ENCODE measurements at regions not wholly inside any gene's neighbourhood (a gene's known extent, or its start where the extent isn't known, plus 50 kb on each side); places are given as distances from the start of the nearest gene placed in this dataset.

DNA sequence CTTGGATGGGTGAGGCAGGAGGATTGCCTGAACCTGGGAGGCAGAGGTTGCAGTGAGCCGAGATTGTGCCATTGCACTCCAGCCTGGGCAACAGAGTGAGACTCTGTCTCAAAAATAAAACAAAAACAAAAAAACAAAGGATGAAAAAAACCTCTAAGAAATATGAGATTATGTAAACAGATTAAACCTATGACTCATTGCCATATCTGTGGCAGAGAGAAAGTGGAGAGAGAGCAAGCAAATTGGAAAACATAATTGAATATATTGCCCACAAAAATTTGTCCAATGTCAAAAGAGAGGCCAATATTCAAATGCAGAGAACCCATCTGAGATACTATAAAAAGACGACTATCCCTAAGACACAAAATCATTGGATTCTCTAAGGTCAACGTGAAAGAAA, 1106.0 kb downstream of the OTOL1 start:
- DNase-seq (ENCODE audit: low read depth) = no peak
- TF ChIP-seq, protein P1, sequence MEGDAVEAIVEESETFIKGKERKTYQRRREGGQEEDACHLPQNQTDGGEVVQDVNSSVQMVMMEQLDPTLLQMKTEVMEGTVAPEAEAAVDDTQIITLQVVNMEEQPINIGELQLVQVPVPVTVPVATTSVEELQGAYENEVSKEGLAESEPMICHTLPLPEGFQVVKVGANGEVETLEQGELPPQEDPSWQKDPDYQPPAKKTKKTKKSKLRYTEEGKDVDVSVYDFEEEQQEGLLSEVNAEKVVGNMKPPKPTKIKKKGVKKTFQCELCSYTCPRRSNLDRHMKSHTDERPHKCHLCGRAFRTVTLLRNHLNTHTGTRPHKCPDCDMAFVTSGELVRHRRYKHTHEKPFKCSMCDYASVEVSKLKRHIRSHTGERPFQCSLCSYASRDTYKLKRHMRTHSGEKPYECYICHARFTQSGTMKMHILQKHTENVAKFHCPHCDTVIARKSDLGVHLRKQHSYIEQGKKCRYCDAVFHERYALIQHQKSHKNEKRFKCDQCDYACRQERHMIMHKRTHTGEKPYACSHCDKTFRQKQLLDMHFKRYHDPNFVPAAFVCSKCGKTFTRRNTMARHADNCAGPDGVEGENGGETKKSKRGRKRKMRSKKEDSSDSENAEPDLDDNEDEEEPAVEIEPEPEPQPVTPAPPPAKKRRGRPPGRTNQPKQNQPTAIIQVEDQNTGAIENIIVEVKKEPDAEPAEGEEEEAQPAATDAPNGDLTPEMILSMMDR (IDR thresholded peaks at IDR 0.05; ENCODE audit: insufficient read depth, low read depth, low read length) = no peak
- no peak overlapping the region for H3K4me3 ChIP-seq (ENCODE audit: low read depth, low read length)

DNA sequence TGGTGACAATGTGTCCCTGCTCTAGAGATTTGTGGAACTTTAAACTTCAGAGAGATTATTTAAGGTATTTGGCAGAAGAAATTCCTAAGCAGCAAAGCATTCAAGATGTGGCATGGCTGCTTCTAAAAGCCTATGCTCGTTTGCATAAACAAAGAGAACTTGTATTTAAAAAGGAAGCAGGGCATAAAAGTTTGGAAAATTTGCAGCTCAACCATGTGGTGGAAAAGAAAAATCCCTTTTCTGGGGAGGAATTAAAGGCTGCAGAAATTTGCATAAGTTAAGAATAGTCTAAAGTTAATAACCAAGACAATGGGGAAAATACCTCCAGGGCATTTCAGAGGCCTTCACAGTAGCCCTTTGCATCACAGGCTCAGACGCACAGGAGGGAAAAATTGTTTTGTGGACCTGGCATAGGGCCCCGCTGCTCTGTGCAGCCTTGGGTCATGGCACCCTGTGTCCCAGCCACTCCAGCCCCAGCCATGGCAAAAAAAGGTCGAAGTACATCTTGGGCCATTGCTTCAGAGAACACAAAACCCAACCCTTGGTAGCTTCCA, 1109.1 kb downstream of the OTOL1 start:
- H3K4me3 ChIP-seq (ENCODE audit: low read depth, low read length) = no peak overlapping the region
- TF ChIP-seq, protein P1 (IDR thresholded peaks at IDR 0.05; ENCODE audit: insufficient read depth, low read depth, low read length) = no peak
- no peak for DNase-seq (ENCODE audit: low read depth)

DNA sequence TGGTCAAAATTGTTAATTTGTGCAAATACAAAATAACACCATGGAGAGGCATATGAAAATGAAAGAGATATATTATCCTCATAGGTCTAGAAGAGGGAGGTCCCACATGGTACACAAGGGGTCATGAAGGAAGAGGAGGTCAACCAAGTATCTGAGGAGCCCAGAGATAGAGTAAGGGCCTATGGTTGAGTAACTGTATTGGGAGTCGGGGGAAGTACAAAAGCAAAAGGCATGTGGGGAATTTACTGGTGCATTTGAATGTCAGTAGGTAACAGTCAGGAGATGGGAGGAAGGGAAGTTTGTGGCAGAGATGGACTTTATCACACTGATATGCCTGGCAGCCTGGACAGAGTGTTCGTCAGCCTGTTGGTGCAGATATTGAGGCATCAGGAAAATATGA, 1113.7 kb downstream of the OTOL1 start:
- no peak overlapping the region for H3K4me3 ChIP-seq (ENCODE audit: low read depth, low read length)
- TF ChIP-seq, protein P1 (IDR thresholded peaks at IDR 0.05; ENCODE audit: insufficient read depth, low read depth, low read length) = no peak
- DNase-seq (ENCODE audit: low read depth) = no peak

DNA sequence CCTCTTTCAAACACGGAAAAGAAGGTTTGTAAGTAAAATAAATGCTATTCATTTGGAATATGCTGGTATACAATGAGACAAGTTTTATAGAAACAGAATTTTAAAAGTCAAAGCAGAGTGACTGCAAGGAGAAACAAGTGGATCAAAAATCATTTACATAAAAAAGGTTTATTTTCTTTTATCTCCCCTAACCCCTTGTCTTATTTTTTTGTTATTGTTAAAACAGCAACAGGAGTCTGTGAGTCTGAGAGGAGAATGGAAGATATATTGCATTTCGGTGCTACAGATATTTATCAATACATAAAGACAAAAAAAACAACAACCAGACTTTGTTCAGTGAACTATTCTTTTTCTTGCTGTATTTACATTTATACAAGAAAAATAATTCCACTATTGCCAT, 1116.4 kb downstream of the OTOL1 start:
- TF ChIP-seq, protein P1 (IDR thresholded peaks at IDR 0.05; ENCODE audit: insufficient read depth, low read depth, low read length) = no peak
- no peak for DNase-seq (ENCODE audit: low read depth)

DNA sequence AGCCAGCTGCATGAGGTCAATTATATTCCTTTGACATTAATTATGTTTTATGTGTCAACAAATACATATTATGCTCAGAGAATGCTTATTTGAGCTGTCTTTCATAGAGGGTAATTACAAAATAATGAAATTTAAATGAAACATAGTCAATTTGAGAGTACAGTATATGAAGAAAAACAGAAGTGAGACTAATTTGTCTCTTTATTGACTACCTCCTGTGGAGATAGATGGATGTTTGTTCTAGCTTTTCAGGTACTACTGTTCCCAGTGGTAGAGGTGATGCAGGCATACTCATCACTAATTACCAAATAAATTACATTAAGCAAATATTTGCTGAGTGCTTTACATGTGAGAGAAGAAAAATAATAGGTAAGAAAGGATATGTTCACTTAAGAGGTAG, 1129.6 kb downstream of the OTOL1 start:
- TF ChIP-seq, protein P1 (IDR thresholded peaks at IDR 0.05; ENCODE audit: insufficient read depth, low read depth, low read length) = no peak

More for the DNA sequence above, 1116.4 kb downstream of the OTOL1 start:
- no peak overlapping the region for H3K4me3 ChIP-seq (ENCODE audit: low read depth, low read length)

DNA sequence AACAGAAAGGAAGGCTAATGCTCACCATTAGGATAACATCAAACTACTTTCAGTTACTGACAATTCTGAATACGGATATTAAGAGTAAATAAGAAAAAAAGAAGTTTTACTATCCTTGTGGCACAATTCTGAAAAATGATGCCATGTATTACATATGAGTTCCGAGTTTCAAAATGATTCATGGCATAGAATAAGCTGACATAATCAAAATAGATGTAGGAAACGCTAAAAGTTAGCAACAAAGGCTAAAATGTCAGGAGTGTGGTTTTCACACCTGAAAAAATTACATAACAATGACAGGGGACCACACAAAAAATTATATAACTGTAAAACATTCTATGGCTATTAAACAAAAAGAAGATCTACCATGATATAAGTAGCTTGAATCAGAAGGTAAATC, 1131.9 kb downstream of the OTOL1 start:
- DNase-seq (ENCODE audit: low read depth) = no peak
- TF ChIP-seq, protein P1 (IDR thresholded peaks at IDR 0.05; ENCODE audit: insufficient read depth, low read depth, low read length) = no peak
- H3K4me3 ChIP-seq (ENCODE audit: low read depth, low read length) = no peak overlapping the region

More for the DNA sequence above, 1129.6 kb downstream of the OTOL1 start:
- DNase-seq (ENCODE audit: low read depth) = no peak
- no peak overlapping the region for H3K4me3 ChIP-seq (ENCODE audit: low read depth, low read length)

DNA sequence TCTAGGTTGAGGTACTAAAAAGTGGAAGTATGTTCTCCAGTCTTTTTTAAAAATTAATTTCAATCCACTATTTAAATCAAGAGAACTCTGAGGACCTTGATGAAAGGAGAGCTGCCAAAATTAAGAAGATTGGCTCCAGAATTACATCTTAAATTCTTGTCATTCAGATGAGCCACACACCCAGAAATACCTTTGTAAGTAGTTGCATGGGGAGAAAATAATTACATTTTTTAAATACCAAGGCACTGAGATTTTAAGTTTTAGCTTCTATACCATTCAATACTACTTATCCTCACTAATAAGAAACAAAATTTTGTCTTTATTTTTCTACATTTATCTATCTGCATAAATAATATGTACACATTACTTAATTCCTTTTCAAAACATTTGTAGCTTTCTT, 1132.8 kb downstream of the OTOL1 start:
- DNase-seq (ENCODE audit: low read depth) = no peak
- TF ChIP-seq, protein P1 (IDR thresholded peaks at IDR 0.05; ENCODE audit: insufficient read depth, low read depth, low read length) = no peak
- no peak overlapping the region for H3K4me3 ChIP-seq (ENCODE audit: low read depth, low read length)
